ENCODE measurements at regions not wholly inside any gene's neighbourhood (a gene's known extent, or its start where the extent isn't known, plus 50 kb on each side); places are given as distances from the start of the nearest gene placed in this dataset.

DNA sequence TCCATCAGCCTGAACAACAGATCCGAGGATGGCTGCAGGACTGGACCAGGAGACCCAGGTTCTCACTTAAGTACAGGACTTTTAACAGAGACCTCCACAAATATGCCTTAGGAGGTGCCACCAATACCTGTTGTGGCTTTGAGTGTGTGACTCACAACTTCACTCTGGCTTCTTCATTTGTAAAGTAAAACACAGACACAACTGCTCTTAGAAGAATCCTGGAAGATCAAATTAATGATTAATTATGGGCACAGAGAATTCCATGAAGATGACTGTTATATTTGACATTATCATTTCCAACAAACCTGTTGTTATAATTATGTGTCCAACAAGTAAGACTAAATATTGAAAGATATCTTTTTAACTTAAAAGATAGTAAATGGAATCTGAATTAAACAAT, 481.4 kb upstream of the KLHL29 start:
- intact Hi-C loops (cut with DNase I) = no loop called here
- ATAC-seq (no peak), DNase-seq (no peak)

DNA sequence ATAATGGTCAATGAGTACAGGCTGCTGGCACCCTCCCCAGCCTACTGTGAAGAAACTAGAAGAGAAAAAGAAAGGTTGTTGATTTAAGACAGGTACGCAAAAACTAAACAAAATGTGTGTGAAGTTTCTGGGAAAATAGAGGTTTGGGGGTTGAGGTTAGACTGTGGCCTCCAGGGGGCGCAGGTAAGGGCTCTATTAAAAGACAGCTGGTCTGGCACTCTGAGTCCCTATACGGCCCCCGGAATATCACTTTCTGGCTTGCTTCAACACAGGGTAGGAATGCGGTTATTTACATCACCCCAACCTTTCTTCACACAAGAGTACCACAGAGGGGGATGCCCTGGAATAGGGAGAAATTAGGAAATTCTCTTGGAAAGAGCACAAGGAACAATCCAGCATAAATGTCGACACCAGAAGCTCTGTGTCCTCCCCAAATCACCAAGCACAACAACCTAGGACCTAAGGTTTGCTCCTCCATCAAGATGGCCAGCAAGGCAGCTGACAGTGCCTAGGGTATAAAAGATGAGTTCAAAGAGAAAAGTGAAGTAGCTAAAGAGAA, 480.8 kb upstream of the KLHL29 start:
- peak in 5 of 6 donors; percentile 3 to 72 (median 16) for DNase-seq
- ATAC-seq = peak in 2 of 4 donors; percentile 41 to 42
- Histone ChIP-seq H3K27ac (no peak overlapping the region), H3K27me3 (no peaks in the 10 kb centered on the region), H3K4me1 (no peaks in the 10 kb centered on the region), H3K9me3 (no peaks in the 10 kb centered on the region), H3K4me3 (no peak overlapping the region), H3K36me3 (no peaks in the 10 kb centered on the region)
- TF ChIP-seq, protein P1, sequence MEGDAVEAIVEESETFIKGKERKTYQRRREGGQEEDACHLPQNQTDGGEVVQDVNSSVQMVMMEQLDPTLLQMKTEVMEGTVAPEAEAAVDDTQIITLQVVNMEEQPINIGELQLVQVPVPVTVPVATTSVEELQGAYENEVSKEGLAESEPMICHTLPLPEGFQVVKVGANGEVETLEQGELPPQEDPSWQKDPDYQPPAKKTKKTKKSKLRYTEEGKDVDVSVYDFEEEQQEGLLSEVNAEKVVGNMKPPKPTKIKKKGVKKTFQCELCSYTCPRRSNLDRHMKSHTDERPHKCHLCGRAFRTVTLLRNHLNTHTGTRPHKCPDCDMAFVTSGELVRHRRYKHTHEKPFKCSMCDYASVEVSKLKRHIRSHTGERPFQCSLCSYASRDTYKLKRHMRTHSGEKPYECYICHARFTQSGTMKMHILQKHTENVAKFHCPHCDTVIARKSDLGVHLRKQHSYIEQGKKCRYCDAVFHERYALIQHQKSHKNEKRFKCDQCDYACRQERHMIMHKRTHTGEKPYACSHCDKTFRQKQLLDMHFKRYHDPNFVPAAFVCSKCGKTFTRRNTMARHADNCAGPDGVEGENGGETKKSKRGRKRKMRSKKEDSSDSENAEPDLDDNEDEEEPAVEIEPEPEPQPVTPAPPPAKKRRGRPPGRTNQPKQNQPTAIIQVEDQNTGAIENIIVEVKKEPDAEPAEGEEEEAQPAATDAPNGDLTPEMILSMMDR (IDR thresholded peaks at IDR 0.05) = peak in 3 of 4 donors; percentile 18 to 33 (median 31)
- no peak for FAIRE-seq
- 51 to 57% methylated on average over 6 of the region's 6 CpGs for WGBS, 2 donors
- intact Hi-C loops (cut with DNase I) = no loop called here

More for the DNA sequence above, 481.4 kb upstream of the KLHL29 start:
- FAIRE-seq = no peak
- Histone ChIP-seq H3K4me3 (no peak overlapping the region), H3K27me3 (no peaks in the 10 kb centered on the region), H3K27ac (no peak overlapping the region), H3K4me1 (no peaks in the 10 kb centered on the region), H3K9me3 (no peaks in the 10 kb centered on the region), H3K36me3 (no peaks in the 10 kb centered on the region)
- WGBS, 2 donors = 63 to 68% methylated on average over 1 of the region's 1 CpG
- TF ChIP-seq, protein P1 (IDR thresholded peaks at IDR 0.05) = no peak

DNA sequence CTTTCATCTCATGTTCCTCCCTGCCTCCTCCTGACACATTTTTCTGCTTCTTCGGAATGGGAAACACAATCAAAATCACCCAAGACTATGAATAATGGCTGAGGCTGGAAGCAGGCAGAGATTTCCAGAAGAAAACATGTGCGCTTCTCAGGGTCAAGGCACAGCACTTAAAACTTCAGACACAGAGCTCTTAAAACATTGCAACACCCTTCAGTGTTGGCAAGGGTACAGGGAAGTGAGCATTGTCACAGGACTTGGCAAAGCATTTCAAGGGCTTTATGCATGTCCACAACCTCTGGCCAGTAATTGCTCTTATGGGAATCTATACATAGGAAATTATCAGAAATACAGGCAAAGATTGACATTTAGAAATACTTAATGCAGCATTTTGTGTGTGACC, 477.6 kb upstream of the KLHL29 start:
- Histone ChIP-seq H3K36me3 (no peaks in the 10 kb centered on the region), H3K4me3 (no peak overlapping the region), H3K9me3 (no peaks in the 10 kb centered on the region), H3K4me1 (no peaks in the 10 kb centered on the region), H3K27me3 (no peaks in the 10 kb centered on the region), H3K27ac (no peak overlapping the region)
- intact Hi-C loops (cut with DNase I) = no loop called here
- 41 to 57% methylated on average over 2 of the region's 2 CpGs for WGBS, 2 donors
- DNase-seq (peak in 1 of 6 donors; percentile 16), FAIRE-seq (no peak), ATAC-seq (peak in 3 of 4 donors; percentile 22 to 75 (median 51))
- TF ChIP-seq, protein P1 (IDR thresholded peaks at IDR 0.05) = no peak

DNA sequence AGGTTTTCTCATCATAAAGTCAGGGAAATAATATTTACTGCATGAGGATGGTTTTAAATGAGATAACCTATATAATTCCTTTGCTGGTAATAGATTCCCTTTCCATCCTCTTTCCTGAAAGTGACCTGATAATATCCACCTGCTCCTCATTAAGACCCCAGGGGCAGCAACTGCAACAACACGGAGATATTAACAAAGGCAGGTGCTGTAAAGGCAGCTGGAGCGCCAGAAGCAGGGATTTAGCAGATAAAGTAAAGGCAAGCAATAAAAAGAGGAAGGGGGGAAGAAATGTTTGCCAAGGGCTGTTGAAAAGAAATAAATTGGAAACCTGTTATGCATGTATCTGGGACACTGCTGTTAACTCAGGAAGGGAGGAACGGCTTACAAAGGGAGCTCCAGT, 472.6 kb upstream of the KLHL29 start:
- 39 to 41% methylated on average over 3 of the region's 3 CpGs for WGBS, 2 donors
- H3K36me3 ChIP-seq = no peaks in the 10 kb centered on the region
- intact Hi-C loops (cut with DNase I) = no loop called here
- TF ChIP-seq, protein P1 (IDR thresholded peaks at IDR 0.05) = no peak
- H3K9me3 ChIP-seq = no peaks in the 10 kb centered on the region
- FAIRE-seq = no peak
- H3K27me3 ChIP-seq = no peaks in the 10 kb centered on the region
- no peak for ATAC-seq
- H3K4me1 ChIP-seq = no peaks in the 10 kb centered on the region
- DNase-seq = no peak
- no peak overlapping the region for H3K27ac ChIP-seq
- H3K4me3 ChIP-seq = no peak overlapping the region

DNA sequence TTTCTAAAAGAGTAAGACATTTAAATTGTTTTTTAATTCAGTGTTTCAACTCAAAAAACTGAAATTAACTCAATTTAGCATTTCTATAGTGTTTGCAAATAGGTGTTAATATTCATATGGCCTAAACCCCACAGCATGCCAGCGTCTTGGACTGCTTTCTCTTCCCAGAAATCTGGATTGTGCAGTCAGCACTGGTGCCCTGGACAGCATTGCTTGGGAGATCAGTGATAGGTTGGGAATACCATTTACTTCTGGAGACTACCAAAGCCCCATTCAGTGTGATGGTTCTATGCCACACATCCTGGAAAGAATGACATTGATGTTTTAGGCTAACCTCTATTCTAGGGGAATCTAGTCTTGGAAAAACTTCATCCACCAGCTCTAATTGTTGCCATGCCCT, 455.0 kb upstream of the KLHL29 start:
- WGBS, 2 donors = 54 to 69% methylated on average over 1 of the region's 1 CpG
- no peak for FAIRE-seq
- TF ChIP-seq, protein P1 (IDR thresholded peaks at IDR 0.05) = no peak

More for the DNA sequence above, 455.0 kb upstream of the KLHL29 start:
- DNase-seq (no peak), ATAC-seq (no peak)
- H3K4me1 ChIP-seq = no peaks in the 10 kb centered on the region
- no peaks in the 10 kb centered on the region for H3K9me3 ChIP-seq
- H3K4me3 ChIP-seq = no peak overlapping the region
- H3K27ac ChIP-seq = no peak overlapping the region
- no peaks in the 10 kb centered on the region for H3K36me3 ChIP-seq
- intact Hi-C loops (cut with DNase I) = no loop called here
- no peaks in the 10 kb centered on the region for H3K27me3 ChIP-seq

Measured in pancreas (tissue), 10 donors.